ENCODE measurements at regions not wholly inside any gene's neighbourhood (a gene's known extent, or its start where the extent isn't known, plus 50 kb on each side); places are given as distances from the start of the nearest gene placed in this dataset.

DNA sequence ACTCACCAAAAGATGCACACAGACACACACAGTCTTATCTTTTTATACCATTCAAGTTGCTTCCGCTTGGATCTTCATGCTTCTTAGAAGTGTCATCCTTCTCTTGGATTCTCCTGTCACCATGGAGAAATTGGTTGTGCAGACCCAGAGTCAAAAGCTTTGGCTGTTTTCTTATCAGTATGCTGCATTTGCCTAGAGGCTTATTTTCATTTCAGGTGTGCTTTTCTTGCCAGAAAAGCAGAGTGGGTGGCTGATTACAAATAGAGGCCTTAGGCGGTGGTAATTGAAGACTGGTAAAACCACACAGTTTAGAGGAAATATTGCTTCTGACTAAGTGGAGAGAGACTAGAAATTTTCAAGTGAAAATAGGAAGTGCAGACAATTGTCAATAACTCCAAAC lies 70.2 kb upstream of the TLE4 start:
- WGBS, 2 donors, result 89 to 96% methylated on average over 2 of the region's 2 CpGs
- DNase-seq, result no peak

GRCh38 chr9:79507801-79508200 lies 64.0 kb upstream of the TLE4 start:
- Histone ChIP-seq H3K27ac (no peak overlapping the region), H3K4me3 (no peak overlapping the region), H3K36me3 (ENCODE audit: low read depth, missing control alignments) (no peaks in the 10 kb centered on the region), H3K4me1 (no peaks in the 10 kb centered on the region), H3K9me3 (no peaks in the 10 kb centered on the region), H3K27me3 (no peaks in the 10 kb centered on the region)
- DNase-seq, result no peak
- intact Hi-C loops (cut with DNase I; ENCODE audit: low total_unique reads), result no loop called here
- WGBS, 2 donors, result 84 to 93% methylated on average over 4 of the region's 4 CpGs
- TF ChIP-seq, protein P1, sequence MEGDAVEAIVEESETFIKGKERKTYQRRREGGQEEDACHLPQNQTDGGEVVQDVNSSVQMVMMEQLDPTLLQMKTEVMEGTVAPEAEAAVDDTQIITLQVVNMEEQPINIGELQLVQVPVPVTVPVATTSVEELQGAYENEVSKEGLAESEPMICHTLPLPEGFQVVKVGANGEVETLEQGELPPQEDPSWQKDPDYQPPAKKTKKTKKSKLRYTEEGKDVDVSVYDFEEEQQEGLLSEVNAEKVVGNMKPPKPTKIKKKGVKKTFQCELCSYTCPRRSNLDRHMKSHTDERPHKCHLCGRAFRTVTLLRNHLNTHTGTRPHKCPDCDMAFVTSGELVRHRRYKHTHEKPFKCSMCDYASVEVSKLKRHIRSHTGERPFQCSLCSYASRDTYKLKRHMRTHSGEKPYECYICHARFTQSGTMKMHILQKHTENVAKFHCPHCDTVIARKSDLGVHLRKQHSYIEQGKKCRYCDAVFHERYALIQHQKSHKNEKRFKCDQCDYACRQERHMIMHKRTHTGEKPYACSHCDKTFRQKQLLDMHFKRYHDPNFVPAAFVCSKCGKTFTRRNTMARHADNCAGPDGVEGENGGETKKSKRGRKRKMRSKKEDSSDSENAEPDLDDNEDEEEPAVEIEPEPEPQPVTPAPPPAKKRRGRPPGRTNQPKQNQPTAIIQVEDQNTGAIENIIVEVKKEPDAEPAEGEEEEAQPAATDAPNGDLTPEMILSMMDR (IDR thresholded peaks at IDR 0.05), result no peak
- no peak for TF ChIP-seq POLR2A (IDR thresholded peaks at IDR 0.05)

More for the DNA sequence above, 70.2 kb upstream of the TLE4 start:
- Histone ChIP-seq H3K4me1 (no peaks in the 10 kb centered on the region), H3K27me3 (no peaks in the 10 kb centered on the region), H3K27ac (no peak overlapping the region), H3K36me3 (ENCODE audit: low read depth, missing control alignments) (no peaks in the 10 kb centered on the region), H3K4me3 (no peak overlapping the region), H3K9me3 (no peaks in the 10 kb centered on the region)
- intact Hi-C loops (cut with DNase I; ENCODE audit: low total_unique reads), result no loop called here
- TF ChIP-seq, protein P1 (IDR thresholded peaks at IDR 0.05), result no peak
- no peak for TF ChIP-seq POLR2A (IDR thresholded peaks at IDR 0.05)

DNA sequence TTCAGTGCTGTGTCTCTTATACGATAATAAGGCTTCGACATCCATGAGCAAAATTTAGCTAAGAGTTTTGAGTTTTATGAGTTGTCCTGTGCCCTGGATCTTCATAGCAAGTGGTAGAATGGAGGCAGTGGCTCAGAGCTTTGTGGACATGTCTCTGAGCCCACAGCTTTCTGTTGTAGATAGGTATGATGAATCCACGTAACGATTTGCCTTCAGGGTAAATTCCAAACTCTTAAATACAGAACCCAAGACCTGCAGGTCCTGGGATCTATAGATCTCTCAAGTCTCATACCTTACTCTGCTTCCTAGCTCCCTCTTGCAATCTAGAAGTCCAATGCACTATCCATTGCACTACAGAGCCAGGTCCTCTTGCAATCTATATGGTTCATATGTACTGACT lies 59.5 kb upstream of the TLE4 start:
- no peaks in the 10 kb centered on the region for H3K36me3 ChIP-seq (ENCODE audit: low read depth, missing control alignments)
- DNase-seq, result no peak
- no peak overlapping the region for H3K27ac ChIP-seq
- 83 to 95% methylated on average over 4 of the region's 4 CpGs for WGBS, 2 donors
- no peaks in the 10 kb centered on the region for H3K27me3 ChIP-seq
- H3K9me3 ChIP-seq, result no peaks in the 10 kb centered on the region
- H3K4me3 ChIP-seq, result no peak overlapping the region
- intact Hi-C loops (cut with DNase I; ENCODE audit: low total_unique reads), result no loop called here
- no peaks in the 10 kb centered on the region for H3K4me1 ChIP-seq
- TF ChIP-seq POLR2A (IDR thresholded peaks at IDR 0.05), result no peak
- TF ChIP-seq, protein P1 (IDR thresholded peaks at IDR 0.05), result no peak

Measured in testis (tissue), 2 donors.